T47D (cell line): ENCODE measurements at regions not wholly inside any gene's neighbourhood (a gene's known extent, or its start where the extent isn't known, plus 50 kb on each side); places are given as distances from the start of the nearest gene placed in this dataset.

Experiments
- DNase-seq, 2 experiments: peaks; one replicate each; pipeline versions ENCODE4 v3.0.0 to v3.0.0-alpha.2; 2011 to 2012; ENCODE audit warnings: low read depth in 1 of 2, low spot score in 1 of 2
- JUND ChIP-seq: IDR thresholded peaks from 2 replicates; pipeline ENCODE4 v1.6.1; 2012; ENCODE audit warnings: low read depth
- in situ Hi-C: cut with HindIII; loops from 2 replicates; pipeline ENCODE4 v1.10.0; 2016; ENCODE audit warnings: low sequenced_read_pairs, low pct_unique_long_range_greater_than_20kb

GRCh38 chr3:166177130-166177529 is 339.9 kb upstream of the BCHE start:
- in situ Hi-C loops, result no loop called here
- no peak for DNase-seq
- TF ChIP-seq JUND, result no peak

GRCh38 chr3:166171695-166172094 is 334.5 kb upstream of the BCHE start:
- in situ Hi-C loops, result no loop called here
- no peak for TF ChIP-seq JUND

GRCh38 chr3:166169681-166170080 is 332.5 kb upstream of the BCHE start:
- TF ChIP-seq JUND, result no peak
- no peak for DNase-seq
- in situ Hi-C loops, result no loop called here

More at GRCh38 chr3:166171695-166172094, 334.5 kb upstream of the BCHE start:
- no peak for DNase-seq

GRCh38 chr3:166127969-166128368 is 290.7 kb upstream of the BCHE start:
- no peak for TF ChIP-seq JUND
- in situ Hi-C loops, result no loop called here
- DNase-seq, result no peak

GRCh38 chr3:166125179-166125578 is 288.0 kb upstream of the BCHE start:
- no peak for DNase-seq
- no peak for TF ChIP-seq JUND
- in situ Hi-C loops, result no loop called here

- no peak for TF ChIP-seq JUND
- in situ Hi-C loops, result no loop called here
- no peak for DNase-seq
Observed at GRCh38 chr3:166123576-166123975, 286.4 kb upstream of the BCHE start.

- no peak for TF ChIP-seq JUND
- in situ Hi-C loops, result no loop called here
- no peak for DNase-seq
Observed at GRCh38 chr3:166123088-166123487, 285.9 kb upstream of the BCHE start.

GRCh38 chr3:166118049-166118448 is 280.8 kb upstream of the BCHE start:
- TF ChIP-seq JUND, result no peak
- in situ Hi-C loops, result no loop called here
- no peak for DNase-seq

- no peak for DNase-seq
- TF ChIP-seq JUND, result no peak
- in situ Hi-C loops, result no loop called here
Observed at GRCh38 chr3:166114448-166114847, 277.2 kb upstream of the BCHE start.

GRCh38 chr3:166111562-166111961 is 274.3 kb upstream of the BCHE start:
- TF ChIP-seq JUND, result no peak
- DNase-seq, result no peak
- in situ Hi-C loops, result no loop called here

- DNase-seq, result no peak
- in situ Hi-C loops, result no loop called here
- TF ChIP-seq JUND, result no peak
Observed at GRCh38 chr3:166110102-166110501, 272.9 kb upstream of the BCHE start.

GRCh38 chr3:166104938-166105337 is 267.7 kb upstream of the BCHE start:
- in situ Hi-C loops, result no loop called here
- no peak for TF ChIP-seq JUND
- DNase-seq, result no peak

- TF ChIP-seq JUND, result no peak
- in situ Hi-C loops, result no loop called here
- no peak for DNase-seq
Observed at GRCh38 chr3:166100730-166101129, 263.5 kb upstream of the BCHE start.

- no peak for DNase-seq
- TF ChIP-seq JUND, result no peak
- in situ Hi-C loops, result no loop called here
Observed at GRCh38 chr3:166089575-166089974, 252.4 kb upstream of the BCHE start.

- DNase-seq, result no peak
- no peak for TF ChIP-seq JUND
- in situ Hi-C loops, result no loop called here
Observed at GRCh38 chr3:166085164-166085856, 248.1 kb upstream of the BCHE start.
